Hematopoietic multipotent progenitor cell treated with erythropoietin and hydrocortisone succinate and interleukin-3 and kit ligand, for 17 days (in vitro differentiated cells): ENCODE measurements at regions not wholly inside any gene's neighbourhood (a gene's known extent, or its start where the extent isn't known, plus 50 kb on each side); places are given as distances from the start of the nearest gene placed in this dataset.
"Not testable (repeated sequence)": the region's sequence is repeated elsewhere in the genome, so short reads cannot be mapped to it uniquely, and the experiment has no call there.

Source experiments
- DNase-seq: peaks from one replicate; pipeline ENCODE4 v3.0.0-alpha.2; 2015; ENCODE audit warnings: low spot score

- not testable (repeated sequence) for DNase-seq
Measured at GRCh38 chr5:92011845-92012244, 628.7 kb upstream of the ARRDC3 start.

DNA sequence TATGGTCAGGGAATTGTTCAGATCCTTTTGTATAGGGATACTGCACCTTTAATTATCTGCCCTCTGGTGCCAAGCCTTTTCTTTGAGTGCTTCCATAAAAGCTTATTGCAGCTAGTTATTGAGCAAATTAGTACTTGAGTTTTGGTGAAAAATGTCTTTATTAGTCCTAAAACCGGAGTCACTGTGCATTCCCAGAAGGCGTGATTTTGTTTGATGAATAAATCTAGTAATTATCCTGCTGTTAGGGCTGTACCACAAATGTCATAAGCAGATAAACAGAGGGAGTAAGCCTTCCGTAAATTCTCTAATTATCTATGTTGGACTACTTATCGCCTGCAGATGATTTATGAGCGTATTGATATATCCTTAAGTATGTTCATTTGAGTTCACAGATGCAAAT, 620.7 kb upstream of the ARRDC3 start:
- no peak for DNase-seq

- no peak for DNase-seq
Measured at GRCh38 chr5:92002721-92003274, 619.7 kb upstream of the ARRDC3 start.

DNA sequence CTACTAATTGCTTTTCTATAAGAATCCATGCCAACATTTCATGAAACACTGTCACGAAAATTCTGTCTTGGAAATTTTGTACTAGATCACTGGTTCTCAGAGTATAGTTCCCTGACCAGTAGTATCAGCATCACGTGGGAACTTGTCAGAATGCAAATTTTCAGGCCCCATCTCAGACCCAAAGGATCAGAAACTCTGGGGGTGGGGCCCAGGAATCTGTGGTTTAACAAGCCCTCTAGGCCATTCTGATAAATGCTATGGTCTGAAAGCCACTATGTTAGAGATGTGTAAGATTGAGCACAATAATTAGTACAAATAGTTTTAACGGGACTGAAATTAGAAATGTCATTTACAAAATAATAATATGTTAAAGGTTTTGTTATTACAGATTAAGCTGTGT, 615.7 kb upstream of the ARRDC3 start:
- no peak for DNase-seq

DNA sequence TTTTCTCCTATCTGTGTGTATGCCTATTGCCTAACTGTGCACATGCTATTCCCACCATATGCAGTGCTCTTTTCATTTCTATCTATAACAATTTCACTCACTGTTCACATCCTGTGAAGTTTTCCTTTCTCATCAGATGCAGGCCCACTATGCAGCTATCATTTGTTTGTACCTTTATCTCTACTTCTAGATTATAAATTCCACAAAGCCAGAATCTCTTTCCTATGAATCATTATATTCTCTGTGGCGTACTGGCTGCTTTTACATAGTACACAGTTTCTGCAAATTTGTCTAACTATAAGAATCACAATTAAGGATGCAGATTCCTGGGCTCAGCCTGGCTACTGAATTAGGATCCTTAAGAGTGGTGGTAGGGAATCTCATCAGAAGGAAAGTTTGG, 600.8 kb upstream of the ARRDC3 start:
- DNase-seq = no peak

GRCh38 chr5:91978221-91978882, 595.2 kb upstream of the ARRDC3 start:
- DNase-seq = no peak

DNA sequence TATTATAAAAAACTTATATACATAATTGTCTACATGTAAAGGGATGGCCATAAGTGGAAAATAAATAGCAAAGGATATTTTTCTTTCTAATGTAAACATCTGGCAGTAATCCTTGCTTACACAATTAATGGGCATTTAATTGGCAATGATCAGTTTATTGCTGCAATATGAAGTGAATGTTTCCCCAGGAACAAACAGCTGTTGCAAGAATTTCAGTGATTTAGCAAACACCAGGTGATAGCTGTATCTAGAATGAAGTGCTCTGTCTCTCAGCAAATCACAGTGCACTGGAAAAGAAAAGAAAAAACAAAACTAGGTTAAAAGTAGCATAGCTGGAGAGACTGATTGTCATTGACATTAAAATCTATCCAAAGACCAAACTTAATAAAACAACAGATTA, 594.5 kb upstream of the ARRDC3 start:
- DNase-seq = no peak

DNA sequence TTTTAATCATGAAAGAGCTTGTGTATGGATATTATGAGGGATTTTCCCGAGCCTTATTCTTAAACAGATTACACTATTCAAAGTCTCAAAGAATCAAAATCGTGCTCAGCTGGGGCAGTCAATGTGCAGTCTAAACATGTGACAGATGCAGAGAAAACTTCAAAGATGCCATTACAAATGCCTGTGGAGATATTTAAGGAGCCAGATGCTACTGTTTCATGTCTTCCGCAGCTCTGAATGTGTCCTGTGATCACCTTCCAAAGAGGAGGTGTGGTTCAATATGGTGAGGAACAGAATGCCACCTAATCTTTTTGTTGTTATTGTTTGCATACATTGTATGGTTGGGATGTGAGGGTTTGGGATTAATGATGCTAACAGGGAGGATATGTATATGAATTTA, 593.3 kb upstream of the ARRDC3 start:
- DNase-seq = no peak

DNA sequence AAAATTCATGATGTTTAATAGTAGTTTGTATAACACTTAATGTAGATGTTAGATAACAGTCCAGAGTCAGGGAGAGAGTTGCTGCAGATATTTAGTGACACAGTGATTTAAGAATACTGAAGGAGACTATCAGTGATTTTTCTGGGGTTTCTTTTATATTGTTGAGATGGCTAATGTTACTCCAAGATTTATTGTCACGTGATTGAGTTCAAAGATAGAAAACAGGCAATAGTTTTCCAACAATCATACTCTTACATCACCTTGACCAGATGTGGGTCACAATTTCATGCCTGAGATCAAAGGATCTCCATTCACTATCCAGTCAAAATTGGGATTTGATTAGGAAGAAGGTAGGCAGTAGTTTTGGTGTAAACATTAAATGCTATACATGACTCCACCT, 580.0 kb upstream of the ARRDC3 start:
- no peak for DNase-seq

DNA sequence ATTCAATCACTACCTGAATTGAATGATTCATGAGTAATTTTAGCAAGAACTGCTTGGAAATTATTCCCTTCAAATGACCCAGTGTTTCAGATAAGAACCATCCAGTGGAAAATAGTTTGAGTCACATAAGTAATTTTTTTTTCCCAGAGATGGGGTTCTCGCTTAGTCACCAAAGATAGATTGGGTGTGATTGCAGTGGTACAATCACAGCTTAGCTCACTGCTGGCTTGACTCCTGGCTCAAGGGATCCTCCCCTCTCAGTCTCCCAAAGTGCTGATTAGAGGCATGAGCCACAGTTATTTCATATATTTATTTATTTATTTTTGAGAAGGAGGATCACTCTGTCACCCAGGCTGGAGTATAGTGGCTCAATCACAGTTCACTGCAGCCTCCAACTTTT, 574.5 kb upstream of the ARRDC3 start:
- DNase-seq = no peak

GRCh38 chr5:91956738-91957137, 573.6 kb upstream of the ARRDC3 start:
- DNase-seq = no peak

DNA sequence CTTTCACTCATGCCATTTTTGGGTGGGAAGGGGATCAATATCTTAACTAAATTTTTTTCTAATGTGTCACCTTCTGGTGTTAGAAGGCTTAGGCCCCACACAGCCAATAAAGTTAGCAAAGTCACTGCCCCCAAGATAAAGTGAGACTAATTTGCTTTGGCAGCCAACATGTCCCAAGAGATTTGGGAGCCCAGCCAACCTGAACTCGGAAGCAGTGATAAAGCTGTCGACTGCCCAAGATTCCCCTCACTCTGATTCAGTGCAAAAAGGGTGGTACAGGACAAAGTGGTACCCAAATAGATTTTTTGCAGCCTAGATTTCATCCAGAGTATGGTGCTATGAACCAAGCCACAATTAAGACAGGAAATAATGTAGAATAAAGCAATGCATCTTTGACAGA, 572.5 kb upstream of the ARRDC3 start:
- no peak for DNase-seq

- no peak for DNase-seq
Measured at GRCh38 chr5:91954136-91954535, 571.0 kb upstream of the ARRDC3 start.

- DNase-seq = no peak
Measured at GRCh38 chr5:91950328-91950727, 567.2 kb upstream of the ARRDC3 start.

GRCh38 chr5:91946870-91947269, 563.8 kb upstream of the ARRDC3 start:
- no peak for DNase-seq

DNA sequence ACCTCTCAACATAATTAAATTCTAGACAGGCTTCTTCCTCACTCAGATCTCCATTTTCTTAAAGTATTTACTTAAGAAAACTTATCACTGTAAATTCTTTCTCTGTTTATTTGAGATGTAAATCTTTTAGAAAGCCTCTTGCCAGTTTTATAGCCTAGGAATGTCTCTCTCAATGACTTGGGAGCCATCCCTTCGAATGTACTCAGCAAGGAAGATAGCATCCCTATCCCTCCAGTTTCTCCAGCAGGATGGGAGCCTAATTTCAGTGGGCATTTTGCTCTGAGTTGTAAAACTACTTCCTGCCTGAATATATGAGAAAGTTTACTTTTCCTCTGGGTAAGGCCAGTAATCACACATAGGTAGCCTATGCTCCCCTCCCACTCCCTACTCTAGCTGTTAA, 558.5 kb upstream of the ARRDC3 start:
- no peak for DNase-seq

DNA sequence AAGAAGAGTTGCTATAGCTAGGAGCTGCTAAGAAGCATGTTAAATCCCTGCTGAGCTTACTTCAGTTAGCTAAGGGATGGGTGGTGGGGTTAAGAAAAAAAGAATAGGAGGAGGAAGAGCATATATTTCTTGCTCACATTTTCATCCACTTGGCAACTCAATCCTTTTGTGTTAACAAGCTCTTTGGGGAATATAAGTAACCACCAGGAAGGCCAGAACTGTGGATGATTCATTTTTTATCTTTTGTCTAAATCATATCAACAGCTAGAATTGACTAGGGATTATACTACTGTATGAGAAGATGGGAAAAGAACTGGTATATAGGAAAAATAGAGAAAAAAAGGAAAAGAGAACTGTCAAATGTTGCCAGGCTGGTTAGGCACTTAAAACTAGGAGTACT, 555.3 kb upstream of the ARRDC3 start:
- DNase-seq = no peak

- no peak for DNase-seq
Measured at GRCh38 chr5:91937121-91937520, 554.0 kb upstream of the ARRDC3 start.

DNA sequence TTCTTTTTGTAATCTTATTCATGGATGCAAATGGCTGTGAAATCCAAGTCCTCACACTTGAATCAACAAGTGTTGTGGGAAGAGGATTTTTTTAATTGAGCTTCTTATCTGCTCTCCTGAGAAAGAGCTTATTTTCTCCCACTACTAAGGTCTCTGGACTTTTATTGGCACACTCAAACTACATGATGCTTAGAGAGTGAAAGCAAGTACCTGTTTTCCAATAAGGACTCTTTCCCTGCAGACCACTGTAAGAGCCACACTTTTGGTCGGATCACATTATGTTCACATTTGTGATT, 546.4 kb upstream of the ARRDC3 start:
- no peak for DNase-seq

DNA sequence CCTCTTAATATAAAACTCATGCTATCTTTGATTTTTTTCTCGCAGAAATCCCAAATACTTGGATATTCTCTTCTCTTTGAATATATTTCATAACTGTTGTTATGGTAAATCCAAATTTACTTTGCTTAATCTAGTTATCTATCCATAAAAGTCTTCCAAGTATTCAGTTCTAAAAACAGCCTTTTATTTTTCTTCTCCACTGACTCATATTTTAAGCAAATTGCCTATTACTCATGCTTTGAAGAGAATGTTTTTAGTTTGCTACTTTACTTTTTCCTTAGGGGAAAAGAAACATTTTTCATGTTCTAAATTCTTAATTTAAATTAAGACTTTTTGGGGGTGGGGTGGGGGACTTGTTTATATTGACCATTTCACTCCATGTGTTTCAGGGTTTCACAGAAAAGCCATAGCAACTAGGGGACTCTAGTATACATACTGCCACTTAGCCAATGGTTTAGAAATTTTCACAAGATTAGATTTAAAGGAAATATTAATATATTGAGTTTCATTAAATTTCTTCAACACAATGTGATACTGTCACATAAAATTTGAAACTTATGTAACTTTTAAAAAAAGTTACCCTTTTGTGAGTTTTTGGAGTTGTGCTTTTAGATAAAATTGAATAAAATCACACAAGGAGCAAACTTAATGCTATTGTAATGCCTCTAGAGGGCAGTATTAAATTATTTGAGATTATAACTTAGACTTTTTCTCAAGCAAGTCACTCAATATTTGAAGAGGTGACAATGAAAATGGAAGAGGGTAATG, 545.8 kb upstream of the ARRDC3 start:
- DNase-seq = no peak

DNA sequence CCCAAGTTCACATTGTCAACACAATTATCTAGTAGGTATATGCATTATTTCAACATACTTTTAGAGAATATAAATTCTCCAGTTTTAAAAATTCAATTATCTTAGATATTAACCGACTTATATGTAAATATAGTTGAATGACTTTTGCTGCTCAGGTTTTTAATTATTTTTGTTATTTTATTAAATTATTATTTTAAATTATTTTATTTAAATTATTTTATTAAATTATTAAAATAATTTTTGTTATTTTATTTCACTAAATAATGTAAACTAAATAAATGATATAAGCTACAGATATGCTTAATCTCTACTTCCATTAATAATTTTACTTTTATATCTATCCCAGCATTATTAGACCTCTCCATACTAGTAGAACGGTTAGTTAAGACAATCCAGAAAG, 544.3 kb upstream of the ARRDC3 start:
- DNase-seq = no peak

- DNase-seq = no peak
Measured at GRCh38 chr5:91925249-91925648, 542.1 kb upstream of the ARRDC3 start.

DNA sequence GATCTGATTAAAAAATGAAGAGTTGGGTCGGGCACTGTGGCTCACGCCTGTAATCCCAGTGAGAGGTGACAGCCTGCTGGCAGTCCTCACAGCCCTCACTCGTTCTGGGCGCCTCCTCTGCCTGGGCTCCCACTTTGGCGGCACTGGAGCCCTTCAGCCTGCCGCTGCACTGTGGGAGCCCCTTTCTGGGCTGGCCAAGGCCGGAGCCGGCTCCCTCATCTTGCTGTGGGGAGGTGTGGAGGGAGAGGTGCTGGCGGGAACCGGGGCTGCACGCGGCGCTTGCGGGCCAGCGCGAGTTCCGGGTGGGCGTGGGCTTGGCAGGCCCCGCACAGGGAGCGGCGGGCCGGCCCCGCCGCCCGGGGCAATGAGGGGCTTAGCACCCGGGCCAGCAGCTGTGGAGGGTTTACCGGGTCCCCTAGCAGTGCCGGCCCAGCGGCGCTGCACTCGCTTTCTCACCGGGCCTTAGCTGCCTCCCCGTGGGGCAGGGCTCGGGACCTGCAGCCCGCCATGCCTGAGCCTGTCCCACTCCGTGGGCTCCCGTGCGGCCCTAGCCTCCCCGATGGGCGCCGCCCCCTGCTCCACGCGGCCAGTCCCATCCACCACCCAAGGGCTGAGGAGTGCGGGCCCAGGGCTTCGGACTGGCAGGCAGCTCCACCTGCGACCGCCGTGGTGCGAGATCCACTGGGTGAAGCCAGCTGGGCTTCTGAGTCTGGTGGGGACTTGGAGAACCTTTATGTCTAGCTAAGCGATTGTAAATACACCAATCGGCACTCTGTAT, 534.1 kb upstream of the ARRDC3 start:
- DNase-seq = not testable (repeated sequence)
